Transverse colon (tissue), 4 donors: ENCODE measurements at regions not wholly inside any gene's neighbourhood (a gene's known extent, or its start where the extent isn't known, plus 50 kb on each side); places are given as distances from the start of the nearest gene placed in this dataset.

ENCODE experiments used
- DNase-seq: peaks from one replicate; pipeline ENCODE4 v3.0.0-alpha.2; 2019
- H3K27ac ChIP-seq, 4 donors: fragments of 200-600 bp; sonication (generic); 2 replicates each; pipeline ENCODE4 v1.5.1; 2016 to 2018; ENCODE audit warnings: inconsistent platforms in 4 of 4
- H3K27me3 ChIP-seq: fragments of 200-600 bp; sonication (generic); 2 replicates; pipeline ENCODE4 v1.5.1; 2017; ENCODE audit warnings: inconsistent platforms
- H3K36me3 ChIP-seq, 4 donors: fragments of 200-600 bp; sonication (generic); 2 replicates each; pipeline ENCODE4 v1.5.1; 2017 to 2019; ENCODE audit warnings: inconsistent platforms in 4 of 4
- H3K4me1 ChIP-seq, 4 donors: fragments of 200-600 bp; sonication (generic); 2 replicates each; pipeline ENCODE4 v1.5.1; 2017 to 2020; ENCODE audit warnings: inconsistent platforms in 4 of 4
- H3K4me3 ChIP-seq, 4 donors: fragments of 200-600 bp; sonication (generic); 1 replicate in 1 of 4; 2 replicates in 3 of 4; pipeline versions ENCODE4 v1.5.1 to v1.6.1; 2017 to 2019; ENCODE audit warnings: inconsistent platforms in 4 of 4
- H3K9me3 ChIP-seq, 2 donors: fragments of 200-600 bp; sonication (generic); 2 replicates each; pipeline ENCODE4 v1.5.1; 2017 to 2019; ENCODE audit warnings: inconsistent platforms in 2 of 2
- CTCF ChIP-seq, 5 experiments: fragments of 200-600 bp in 3 of 5; fragments of 450-650 bp in 2 of 5; sonication (generic) in 3 of 5; IDR thresholded peaks; 1 replicate in 2 of 5; 2 replicates in 3 of 5; pipeline ENCODE4 v1.5.1; 2016 to 2017; ENCODE audit warnings: antibody characterized with exemption in 5 of 5, inconsistent platforms in 3 of 5, mild to moderate bottlenecking in 2 of 5, moderate library complexity in 1 of 5
- EP300 ChIP-seq: sonication (generic); formaldehyde crosslinking; IDR thresholded peaks from one replicate; pipeline ENCODE4 v1.6.1; 2017; ENCODE audit warnings: antibody characterized with exemption, low read depth
- POLR2A ChIP-seq: fragments of 450-650 bp; IDR thresholded peaks from one replicate; pipeline ENCODE4 v1.6.1; 2016; ENCODE audit warnings: antibody characterized with exemption, mild to moderate bottlenecking, moderate library complexity
- POLR2AphosphoS5 ChIP-seq, 3 donors: sonication (generic); formaldehyde crosslinking; IDR thresholded peaks; one replicate each; pipeline ENCODE4 v1.6.1; 2016; ENCODE audit warnings: antibody characterized with exemption in 3 of 3
- WGBS, 2 donors: methylation state at CpG; one replicate each; pipeline ENCODE4 v1.1.5; 2018; ENCODE audit warnings: low coverage in 1 of 2; 5-methylcytosine and 5-hydroxymethylcytosine counted together
- in situ Hi-C, 4 donors: fragments of 200-750 bp; cut with MboI; loops; one replicate each; pipeline versions ENCODE4 v1.15.0 to v1.15.1; 2017; ENCODE audit warnings: low sequenced_read_pairs in 3 of 4, low pct_ligation_motif_present in 1 of 4, low pct_unique_long_range_greater_than_20kb in 1 of 4
- intact Hi-C: fragments of 100-400 bp; cut with DNase I; formaldehyde crosslinking; loops from one replicate; pipeline ENCODE4 v1.15.1; 2023; ENCODE audit warnings: low total_unique reads

- intact Hi-C loops (no loop called here), in situ Hi-C loops (no loop called here)
- H3K4me3 ChIP-seq: no peak overlapping the region
- DNase-seq: no peak
- no peaks in the 10 kb centered on the region for H3K36me3 ChIP-seq
- no peaks in the 10 kb centered on the region for H3K4me1 ChIP-seq
- no peak overlapping the region for H3K27ac ChIP-seq
- WGBS, 2 donors: 58 to 80% methylated on average over 1 to 6 of the region's 6 CpGs
- H3K27me3 ChIP-seq: no peaks in the 10 kb centered on the region
- no peaks in the 10 kb centered on the region for H3K9me3 ChIP-seq
- no peak for TF ChIP-seq POLR2A
Observed at GRCh38 chr7:32255036-32255435, 184.8 kb upstream of the PDE1C start.

GRCh38 chr7:32253299-32253698, 183.1 kb upstream of the PDE1C start:
- TF ChIP-seq EP300 (no peak), POLR2A (no peak), CTCF (IDR thresholded peaks at IDR 0.05) (no peak), POLR2AphosphoS5 (IDR thresholded peaks at IDR 0.05) (no peak)
- intact Hi-C loops (no loop called here), in situ Hi-C loops (no loop called here)
- no peaks in the 10 kb centered on the region for H3K9me3 ChIP-seq
- H3K27ac ChIP-seq: no peak overlapping the region
- H3K27me3 ChIP-seq: no peaks in the 10 kb centered on the region
- no peaks in the 10 kb centered on the region for H3K36me3 ChIP-seq
- 78 to 82% methylated on average over 3 of the region's 3 CpGs for WGBS, 2 donors
- no peaks in the 10 kb centered on the region for H3K4me1 ChIP-seq
- H3K4me3 ChIP-seq: no peak overlapping the region
- no peak for DNase-seq

- H3K36me3 ChIP-seq: no peaks in the 10 kb centered on the region
- no peak for DNase-seq
- TF ChIP-seq POLR2AphosphoS5 (IDR thresholded peaks at IDR 0.05) (no peak), POLR2A (no peak), EP300 (no peak), CTCF (IDR thresholded peaks at IDR 0.05) (no peak)
- intact Hi-C loops (no loop called here), in situ Hi-C loops (no loop called here)
- no peaks in the 10 kb centered on the region for H3K4me1 ChIP-seq
- no peak overlapping the region for H3K4me3 ChIP-seq
- H3K27ac ChIP-seq: no peak overlapping the region
- H3K9me3 ChIP-seq: no peaks in the 10 kb centered on the region
- no peaks in the 10 kb centered on the region for H3K27me3 ChIP-seq
Observed at GRCh38 chr7:32251659-32252058, 181.5 kb upstream of the PDE1C start.

- H3K4me1 ChIP-seq: no peaks in the 10 kb centered on the region
- no peaks in the 10 kb centered on the region for H3K9me3 ChIP-seq
- TF ChIP-seq EP300 (no peak), POLR2AphosphoS5 (IDR thresholded peaks at IDR 0.05) (no peak), POLR2A (no peak), CTCF (IDR thresholded peaks at IDR 0.05) (no peak)
- intact Hi-C loops: no loop called here
- no peaks in the 10 kb centered on the region for H3K36me3 ChIP-seq
- WGBS, 2 donors: 75 to 78% methylated on average over 4 to 18 of the region's 18 CpGs
- in situ Hi-C loops: no loop called here
- H3K27ac ChIP-seq: no peak overlapping the region
- H3K4me3 ChIP-seq: no peak overlapping the region
- DNase-seq: no peak
- no peaks in the 10 kb centered on the region for H3K27me3 ChIP-seq
Observed at GRCh38 chr7:32250471-32251260, 180.5 kb upstream of the PDE1C start.

- H3K4me3 ChIP-seq: no peak overlapping the region
- H3K36me3 ChIP-seq: no peaks in the 10 kb centered on the region
- no peak overlapping the region for H3K27ac ChIP-seq
- intact Hi-C loops: no loop called here
- no peaks in the 10 kb centered on the region for H3K4me1 ChIP-seq
- no peaks in the 10 kb centered on the region for H3K27me3 ChIP-seq
- H3K9me3 ChIP-seq: no peaks in the 10 kb centered on the region
- no peak for TF ChIP-seq POLR2AphosphoS5 (IDR thresholded peaks at IDR 0.05)
- no peak for TF ChIP-seq CTCF (IDR thresholded peaks at IDR 0.05)
- TF ChIP-seq POLR2A: no peak
- no peak for TF ChIP-seq EP300
- DNase-seq: no peak
- WGBS, 2 donors: 47% methylated on average over 2 of the region's 2 CpGs; no CpG with 5 or more reads in 1 of the 2 donors
- in situ Hi-C loops: no loop called here
Observed at GRCh38 chr7:32250003-32250402, 179.8 kb upstream of the PDE1C start.
